Activated CD8-positive, alpha-beta T cell treated with anti-CD3 and anti-CD28 coated beads for 36 hours (primary cell): ENCODE measurements at regions not wholly inside any gene's neighbourhood (a gene's known extent, or its start where the extent isn't known, plus 50 kb on each side); places are given as distances from the start of the nearest gene placed in this dataset.

Source experiments
- ATAC-seq: fragments of 200-7000 bp; cut with Tn5 transposase; one replicate; pipeline ENCODE4 v1.10.0; 2021; ENCODE audit warnings: mild to moderate bottlenecking, moderate library complexity
- CTCF ChIA-PET: fragments of 350-600 bp; sonication (Branson Sonifier 250); formaldehyde crosslinking; loops from one replicate; lab custom pipeline; 2021; ENCODE audit warnings: antibody characterized with exemption; lab: Charles Lee
- POLR2A ChIA-PET: fragments of 350-600 bp; sonication (Branson Sonifier 250); formaldehyde crosslinking; loops from one replicate; lab custom pipeline; 2021; ENCODE audit warnings: antibody characterized with exemption; lab: Charles Lee
- DNase-seq: peaks from one replicate; pipeline ENCODE4 v3.0.0-alpha.2; 2020
- H3K27ac Mint-ChIP-seq: one replicate; pipeline ENCODE4 v1.8.0; 2021; ENCODE audit warnings: mild to moderate bottlenecking, mixed read lengths
- H3K27me3 Mint-ChIP-seq: one replicate; pipeline ENCODE4 v1.8.0; 2021; ENCODE audit warnings: mixed read lengths
- H3K36me3 Mint-ChIP-seq: one replicate; pipeline ENCODE4 v1.8.0; 2021; ENCODE audit warnings: low read depth, mixed read lengths
- H3K4me1 Mint-ChIP-seq: one replicate; pipeline ENCODE4 v1.8.0; 2021; ENCODE audit warnings: low read depth, mixed read lengths
- H3K4me3 Mint-ChIP-seq: one replicate; pipeline ENCODE4 v1.8.0; 2021; ENCODE audit warnings: mild to moderate bottlenecking, moderate library complexity, mixed read lengths
- H3K9me3 Mint-ChIP-seq: one replicate; pipeline ENCODE4 v1.8.0; 2021; ENCODE audit warnings: mixed read lengths
- intact Hi-C: fragments of 100-400 bp; cut with micrococcal nuclease; formaldehyde crosslinking; loops from one replicate; pipeline ENCODE4 v1.10.0; 2022
- TF ChIP-seq, protein P1 (sequence below): fragments of 200-600 bp; IDR thresholded peaks from one replicate; pipeline ENCODE4 v1.8.0; 2022; ENCODE audit warnings: antibody characterized with exemption, mild to moderate bottlenecking

DNA sequence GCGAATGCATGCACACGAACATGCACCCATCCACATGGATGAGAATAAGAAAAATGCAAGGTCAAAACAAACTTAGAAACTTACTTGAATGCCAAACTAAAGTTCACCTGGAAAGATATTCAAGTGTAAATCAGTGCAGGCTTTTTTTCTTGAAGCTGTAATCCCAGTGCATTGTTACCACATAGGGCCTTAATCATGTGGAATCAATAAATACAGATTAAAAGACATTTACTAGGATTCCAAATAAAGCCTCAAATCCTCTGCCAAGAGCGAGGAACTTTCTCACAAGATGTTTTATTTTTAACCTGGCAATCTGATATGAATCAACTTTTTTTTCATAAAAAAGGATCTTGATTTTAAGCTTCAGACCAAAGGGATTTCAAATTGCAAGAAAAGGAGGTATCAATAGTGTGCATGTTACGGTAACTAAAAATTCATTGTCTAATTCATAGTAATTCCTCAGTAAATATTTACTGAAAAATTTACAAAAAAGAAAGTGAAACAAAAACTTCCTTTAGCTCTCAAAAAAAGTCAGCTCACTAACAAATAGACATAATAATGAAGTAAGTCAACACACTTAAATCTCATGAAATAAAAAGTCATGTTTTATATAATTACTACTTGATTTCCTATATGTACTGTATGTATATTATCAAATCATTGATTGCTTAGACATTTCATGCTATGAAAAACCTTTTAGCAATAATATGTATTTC is 978.6 kb downstream of the PLOD2 start:
- TF ChIP-seq, protein P1, sequence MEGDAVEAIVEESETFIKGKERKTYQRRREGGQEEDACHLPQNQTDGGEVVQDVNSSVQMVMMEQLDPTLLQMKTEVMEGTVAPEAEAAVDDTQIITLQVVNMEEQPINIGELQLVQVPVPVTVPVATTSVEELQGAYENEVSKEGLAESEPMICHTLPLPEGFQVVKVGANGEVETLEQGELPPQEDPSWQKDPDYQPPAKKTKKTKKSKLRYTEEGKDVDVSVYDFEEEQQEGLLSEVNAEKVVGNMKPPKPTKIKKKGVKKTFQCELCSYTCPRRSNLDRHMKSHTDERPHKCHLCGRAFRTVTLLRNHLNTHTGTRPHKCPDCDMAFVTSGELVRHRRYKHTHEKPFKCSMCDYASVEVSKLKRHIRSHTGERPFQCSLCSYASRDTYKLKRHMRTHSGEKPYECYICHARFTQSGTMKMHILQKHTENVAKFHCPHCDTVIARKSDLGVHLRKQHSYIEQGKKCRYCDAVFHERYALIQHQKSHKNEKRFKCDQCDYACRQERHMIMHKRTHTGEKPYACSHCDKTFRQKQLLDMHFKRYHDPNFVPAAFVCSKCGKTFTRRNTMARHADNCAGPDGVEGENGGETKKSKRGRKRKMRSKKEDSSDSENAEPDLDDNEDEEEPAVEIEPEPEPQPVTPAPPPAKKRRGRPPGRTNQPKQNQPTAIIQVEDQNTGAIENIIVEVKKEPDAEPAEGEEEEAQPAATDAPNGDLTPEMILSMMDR, result no peak
- Mint-ChIP-seq H3K36me3 (no peaks in the 10 kb centered on the region), H3K4me3 (no peak overlapping the region), H3K4me1 (no peaks in the 10 kb centered on the region), H3K9me3 (peaks cover 1% of the 10 kb centered on the region), H3K27ac (no peak overlapping the region), H3K27me3 (no peaks in the 10 kb centered on the region)
- DNase-seq, result no peak
- ATAC-seq, result no peak
- POLR2A ChIA-PET, result no interaction called here
- CTCF ChIA-PET, result no interaction called here
- intact Hi-C loops, result no loop called here

DNA sequence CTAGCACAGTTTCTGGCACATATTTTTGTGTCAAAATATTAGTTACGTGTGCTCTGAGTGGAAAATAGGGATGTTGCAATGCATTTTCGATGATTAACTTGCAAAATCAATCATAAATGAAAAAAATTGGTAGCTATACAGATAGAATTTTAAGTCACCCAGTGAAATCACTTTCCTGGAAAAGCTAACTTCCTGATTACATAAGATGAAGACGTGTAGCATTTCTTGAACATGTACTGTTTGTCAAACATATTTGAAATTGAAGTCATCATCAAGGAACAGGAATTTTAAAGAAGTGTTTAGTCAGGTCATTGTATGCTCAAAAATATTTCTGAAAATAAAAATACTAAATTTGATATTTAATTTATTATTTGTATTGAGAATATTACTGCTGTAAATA is 977.7 kb downstream of the PLOD2 start:
- ChIA-PET CTCF (no interaction called here), POLR2A (no interaction called here)
- peaks cover 1% of the 10 kb centered on the region for H3K9me3 Mint-ChIP-seq
- intact Hi-C loops, result no loop called here
- TF ChIP-seq, protein P1, result no peak
- H3K27me3 Mint-ChIP-seq, result no peaks in the 10 kb centered on the region
- ATAC-seq (no peak), DNase-seq (no peak)
- H3K36me3 Mint-ChIP-seq, result no peaks in the 10 kb centered on the region
- H3K27ac Mint-ChIP-seq, result no peak overlapping the region
- no peak overlapping the region for H3K4me3 Mint-ChIP-seq
- H3K4me1 Mint-ChIP-seq, result no peaks in the 10 kb centered on the region

GRCh38 chr3:145188079-145188770 is 972.8 kb downstream of the PLOD2 start:
- no peaks in the 10 kb centered on the region for H3K27me3 Mint-ChIP-seq
- intact Hi-C loops, result no loop called here
- TF ChIP-seq, protein P1, result no peak
- ATAC-seq, result no peak
- ChIA-PET CTCF (no interaction called here), POLR2A (no interaction called here)
- H3K36me3 Mint-ChIP-seq, result no peaks in the 10 kb centered on the region
- H3K4me1 Mint-ChIP-seq, result no peaks in the 10 kb centered on the region
- no peak overlapping the region for H3K4me3 Mint-ChIP-seq
- no peak for DNase-seq
- peaks cover 1% of the 10 kb centered on the region for H3K9me3 Mint-ChIP-seq
- no peak overlapping the region for H3K27ac Mint-ChIP-seq

GRCh38 chr3:145190138-145190537 is 970.8 kb downstream of the PLOD2 start:
- DNase-seq, result no peak
- ChIA-PET POLR2A (no interaction called here), CTCF (no interaction called here)
- H3K9me3 Mint-ChIP-seq, result peaks cover 5% of the 10 kb centered on the region
- H3K4me3 Mint-ChIP-seq, result no peak overlapping the region
- no peaks in the 10 kb centered on the region for H3K4me1 Mint-ChIP-seq
- H3K27me3 Mint-ChIP-seq, result no peaks in the 10 kb centered on the region
- TF ChIP-seq, protein P1, result no peak
- intact Hi-C loops, result no loop called here
- H3K27ac Mint-ChIP-seq, result no peak overlapping the region
- ATAC-seq, result no peak
- H3K36me3 Mint-ChIP-seq, result no peaks in the 10 kb centered on the region

GRCh38 chr3:145190761-145191160 is 970.2 kb downstream of the PLOD2 start:
- Mint-ChIP-seq H3K9me3 (peaks cover 5% of the 10 kb centered on the region), H3K4me1 (no peaks in the 10 kb centered on the region), H3K27me3 (no peaks in the 10 kb centered on the region), H3K27ac (no peak overlapping the region), H3K36me3 (no peaks in the 10 kb centered on the region), H3K4me3 (no peak overlapping the region)
- DNase-seq (no peak), ATAC-seq (no peak)
- intact Hi-C loops, result no loop called here
- TF ChIP-seq, protein P1, result no peak
- POLR2A ChIA-PET, result no interaction called here
- CTCF ChIA-PET, result no interaction called here
